Right cardiac atrium (tissue), 5 donors: ENCODE measurements at regions not wholly inside any gene's neighbourhood (a gene's known extent, or its start where the extent isn't known, plus 50 kb on each side); places are given as distances from the start of the nearest gene placed in this dataset.

Experiments used
- ATAC-seq, 2 donors: fragments of 200-7000 bp; cut with Tn5 transposase; one replicate each; pipeline versions ENCODE4 v1.8.0 to v1.9.1; 2020; ENCODE audit warnings: moderate library complexity in 2 of 2, mild to moderate bottlenecking in 1 of 2
- DNase-seq, 3 donors: peaks; one replicate each; pipeline ENCODE4 v3.0.0-alpha.2; 2020
- H3K27ac ChIP-seq: one replicate; pipeline ENCODE4 v1.5.1; 2013; ENCODE audit warnings: mild to moderate bottlenecking, low read length, control low read depth, moderate library complexity
- H3K27me3 ChIP-seq: one replicate; pipeline ENCODE4 v1.6.1; 2013; ENCODE audit not compliant: control insufficient read depth, insufficient read depth
- H3K4me1 ChIP-seq: one replicate; pipeline ENCODE4 v1.6.1; 2013; ENCODE audit warnings: low read length; ENCODE audit not compliant: control insufficient read depth, insufficient read depth
- H3K4me3 ChIP-seq: one replicate; pipeline ENCODE4 v1.5.1; 2013; ENCODE audit warnings: low read length, control low read depth
- H3K9me3 ChIP-seq: one replicate; pipeline ENCODE4 v1.6.1; 2013; ENCODE audit warnings: low read length; ENCODE audit not compliant: control insufficient read depth
- WGBS: extraction: QIAGEN DNeasy Blood & Tissue Kit; methylation state at CpG from one replicate; pipeline ENCODE4 v1.1.7; 2013; 5-methylcytosine and 5-hydroxymethylcytosine counted together
- intact Hi-C, 4 donors: fragments of 100-400 bp; cut with DNase I; formaldehyde crosslinking; loops; one replicate each; pipeline versions ENCODE4 v1.11.0 to v1.14.0; 2022 to 2023
- donor health status: healthy with polysubstance abuse.
- donor health status: DM: no; HTN: yes; CAD: no.
- donor health status: DM: no; HTN: no; CAD: no.
- donor health status: DM: no; HTN: yes; CAD: no; lungs with severe emphysema.
- donor health status: DM: yes; HTN: yes; CAD: no.

- no peak for DNase-seq
- Histone ChIP-seq H3K27ac (no peak overlapping the region), H3K4me3 (no peak overlapping the region), H3K9me3 (no peaks in the 10 kb centered on the region), H3K27me3 (no peaks in the 10 kb centered on the region), H3K4me1 (no peaks in the 10 kb centered on the region)
- ATAC-seq: no peak
- intact Hi-C loops: no loop called here
- 67% methylated on average over 6 of the region's 6 CpGs for WGBS
Observed at GRCh38 chr21:27257226-27257625, 290.3 kb upstream of the ADAMTS5 start.

- 42% methylated on average over 2 of the region's 2 CpGs for WGBS
- no peak for ATAC-seq
- Histone ChIP-seq H3K27ac (no peak overlapping the region), H3K9me3 (no peaks in the 10 kb centered on the region), H3K4me1 (no peaks in the 10 kb centered on the region), H3K27me3 (no peaks in the 10 kb centered on the region), H3K4me3 (no peak overlapping the region)
- intact Hi-C loops: no loop called here
- no peak for DNase-seq
Observed at GRCh38 chr21:27251752-27252151, 284.9 kb upstream of the ADAMTS5 start.

- ATAC-seq: no peak
- WGBS: 85% methylated on average over 1 of the region's 1 CpG
- no peak overlapping the region for H3K4me3 ChIP-seq
- no peaks in the 10 kb centered on the region for H3K9me3 ChIP-seq
- no peak overlapping the region for H3K27ac ChIP-seq
- DNase-seq: no peak
- intact Hi-C loops: no loop called here
- H3K4me1 ChIP-seq: no peaks in the 10 kb centered on the region
- H3K27me3 ChIP-seq: no peaks in the 10 kb centered on the region
Observed at GRCh38 chr21:27250366-27250765, 283.5 kb upstream of the ADAMTS5 start.

- DNase-seq (no peak), ATAC-seq (no peak)
- intact Hi-C loops: no loop called here
- Histone ChIP-seq H3K9me3 (no peaks in the 10 kb centered on the region), H3K27me3 (no peaks in the 10 kb centered on the region), H3K4me3 (no peak overlapping the region), H3K4me1 (no peaks in the 10 kb centered on the region), H3K27ac (no peak overlapping the region)
- WGBS: 59% methylated on average over 1 of the region's 1 CpG
Observed at GRCh38 chr21:27248814-27249213, 281.9 kb upstream of the ADAMTS5 start.

GRCh38 chr21:27246741-27247140, 279.9 kb upstream of the ADAMTS5 start:
- DNase-seq: no peak

GRCh38 chr21:27244776-27245175, 277.9 kb upstream of the ADAMTS5 start:
- H3K4me1 ChIP-seq: no peaks in the 10 kb centered on the region
- intact Hi-C loops: no loop called here
- H3K27ac ChIP-seq: no peak overlapping the region
- no peaks in the 10 kb centered on the region for H3K9me3 ChIP-seq
- no peaks in the 10 kb centered on the region for H3K27me3 ChIP-seq
- ATAC-seq: peak in 1 of 2 donors; percentile 26
- DNase-seq: no peak
- WGBS: 47% methylated on average over 3 of the region's 3 CpGs
- H3K4me3 ChIP-seq: no peak overlapping the region

More at GRCh38 chr21:27246741-27247140, 279.9 kb upstream of the ADAMTS5 start:
- Histone ChIP-seq H3K27ac (no peak overlapping the region), H3K9me3 (no peaks in the 10 kb centered on the region), H3K27me3 (no peaks in the 10 kb centered on the region), H3K4me1 (no peaks in the 10 kb centered on the region), H3K4me3 (no peak overlapping the region)
- peak in 1 of 2 donors; percentile 35 for ATAC-seq
- WGBS: 77% methylated on average over 5 of the region's 5 CpGs
- intact Hi-C loops: no loop called here

- Histone ChIP-seq H3K4me1 (no peaks in the 10 kb centered on the region), H3K27me3 (no peaks in the 10 kb centered on the region), H3K9me3 (no peaks in the 10 kb centered on the region), H3K4me3 (no peak overlapping the region), H3K27ac (no peak overlapping the region)
- 63% methylated on average over 2 of the region's 2 CpGs for WGBS
- DNase-seq (no peak), ATAC-seq (peak; percentile 32 to 80)
- intact Hi-C loops: no loop called here
Observed at GRCh38 chr21:27244352-27244751, 277.5 kb upstream of the ADAMTS5 start.

- no peaks in the 10 kb centered on the region for H3K4me1 ChIP-seq
- no peaks in the 10 kb centered on the region for H3K9me3 ChIP-seq
- no peak for DNase-seq
- intact Hi-C loops: no loop called here
- H3K27me3 ChIP-seq: no peaks in the 10 kb centered on the region
- no peak overlapping the region for H3K27ac ChIP-seq
- WGBS: 76% methylated on average over 2 of the region's 2 CpGs
- H3K4me3 ChIP-seq: no peak overlapping the region
- ATAC-seq: no peak
Observed at GRCh38 chr21:27240839-27241238, 274.0 kb upstream of the ADAMTS5 start.

GRCh38 chr21:27233514-27234115, 266.7 kb upstream of the ADAMTS5 start:
- no peak overlapping the region for H3K4me3 ChIP-seq
- H3K9me3 ChIP-seq: no peaks in the 10 kb centered on the region
- ATAC-seq (no peak), DNase-seq (no peak)
- no peaks in the 10 kb centered on the region for H3K27me3 ChIP-seq
- H3K27ac ChIP-seq: no peak overlapping the region
- H3K4me1 ChIP-seq: no peaks in the 10 kb centered on the region
- intact Hi-C loops: no loop called here
- 95% methylated on average over 2 of the region's 2 CpGs for WGBS

GRCh38 chr21:27225940-27226339, 259.1 kb upstream of the ADAMTS5 start:
- WGBS: 81% methylated on average over 2 of the region's 2 CpGs
- intact Hi-C loops: no loop called here

GRCh38 chr21:27225151-27225550, 258.3 kb upstream of the ADAMTS5 start:
- Histone ChIP-seq H3K4me3 (no peak overlapping the region), H3K4me1 (no peaks in the 10 kb centered on the region), H3K27ac (no peak overlapping the region), H3K9me3 (no peaks in the 10 kb centered on the region), H3K27me3 (no peaks in the 10 kb centered on the region)
- intact Hi-C loops: no loop called here
- ATAC-seq: no peak
- DNase-seq: no peak

More at GRCh38 chr21:27225940-27226339, 259.1 kb upstream of the ADAMTS5 start:
- no peaks in the 10 kb centered on the region for H3K27me3 ChIP-seq
- no peaks in the 10 kb centered on the region for H3K4me1 ChIP-seq
- H3K27ac ChIP-seq: no peak overlapping the region
- no peaks in the 10 kb centered on the region for H3K9me3 ChIP-seq
- DNase-seq (no peak), ATAC-seq (no peak)
- H3K4me3 ChIP-seq: no peak overlapping the region

GRCh38 chr21:27224169-27224568, 257.3 kb upstream of the ADAMTS5 start:
- Histone ChIP-seq H3K27ac (no peak overlapping the region), H3K27me3 (no peaks in the 10 kb centered on the region), H3K4me3 (no peak overlapping the region), H3K9me3 (no peaks in the 10 kb centered on the region), H3K4me1 (no peaks in the 10 kb centered on the region)
- ATAC-seq (no peak), DNase-seq (no peak)
- intact Hi-C loops: no loop called here
